ENCODE measurements at regions not wholly inside any gene's neighbourhood (a gene's known extent, or its start where the extent isn't known, plus 50 kb on each side); places are given as distances from the start of the nearest gene placed in this dataset.
A peak's percentile ranks its signal among the peaks of the same experiment; 100 is the strongest.

- WGBS (ENCODE audit: insufficient coverage, low coverage, missing lambda C conversion rate), result 2% methylated on average over 2 of the region's 2 CpGs
- CTCF ChIA-PET (ENCODE audit: low intra/inter-chr PET ratio), result no interaction called here
- Histone ChIP-seq H3K27me3 (ENCODE audit: control insufficient read depth in 2 of 2, insufficient read depth in 2 of 2, low read length in 2 of 2) (no peaks in the 10 kb centered on the region), H3K9ac (ENCODE audit: insufficient read depth in 1 of 2, low read depth in 2 of 2, low read length in 2 of 2) (no peak overlapping the region), H3K4me1 (replicated peaks in 1 of 2; ENCODE audit: control insufficient read depth in 2 of 2, insufficient read depth in 2 of 2, low read length in 2 of 2) (no peaks in the 10 kb centered on the region), H3K9me1 (ENCODE audit: control insufficient read depth, insufficient read depth, low read length) (no peaks in the 10 kb centered on the region), H3K79me2 (ENCODE audit: control insufficient read depth, insufficient read depth, low read length) (no peaks in the 10 kb centered on the region), H3K27ac (ENCODE audit: extremely low read depth, low read depth, low read length) (no peak overlapping the region), H4K20me1 (replicated peaks; ENCODE audit: control insufficient read depth, insufficient read depth, low read length) (no peaks in the 10 kb centered on the region), H3K4me3 (no peak overlapping the region), H2AFZ (ENCODE audit: low read depth, low read length) (no peak overlapping the region), H3K36me3 (ENCODE audit: control insufficient read depth, insufficient read depth, low read length) (no peaks in the 10 kb centered on the region), H3K4me2 (ENCODE audit: insufficient read depth, low read length) (no peak overlapping the region), H3K9me3 (replicated peaks; ENCODE audit: control insufficient read depth, insufficient read depth, low read depth, low read length) (no peaks in the 10 kb centered on the region)
- no peak for ATAC-seq
- POLR2A ChIA-PET, result no interaction called here
- FAIRE-seq, result no peak
- no peak for DNase-seq (ENCODE audit: extremely low read depth in 1 of 4, low spot score in 3 of 4)
- TF ChIP-seq ZNF133 (CRISPR knock-in tag; IDR thresholded peaks at IDR 0.05) (no peak), ZNF316 (IDR thresholded peaks at IDR 0.05) (peak; percentile 61), ZNF197 (CRISPR knock-in tag; IDR thresholded peaks at IDR 0.05; ENCODE audit: low read depth) (no peak), NONO (IDR thresholded peaks at IDR 0.05; ENCODE audit: low read depth in 2 of 2, low read length in 1 of 2) (no peak), TSHZ1 (CRISPR knock-in tag; IDR thresholded peaks at IDR 0.05) (no peak), ZBTB11 (CRISPR knock-in tag; IDR thresholded peaks at IDR 0.05) (no peak), BCL6 (CRISPR knock-in tag; IDR thresholded peaks at IDR 0.05) (no peak), MAFF (IDR thresholded peaks at IDR 0.05; ENCODE audit: low read length) (peak; percentile 39; the same call in 1 of the 2 replicates), NRF1 (conservative IDR thresholded peaks at IDR 0.05 in 1 of 2, IDR thresholded peaks at IDR 0.05 in 1 of 2) (no peak), PHF20 (IDR thresholded peaks at IDR 0.05; ENCODE audit: partially characterized antibody) (no peak), C11orf30 (IDR thresholded peaks at IDR 0.05; ENCODE audit: low read depth) (peak; percentile 48; the same call in 1 of the 2 replicates), PCBP1 (IDR thresholded peaks at IDR 0.05; ENCODE audit: low read depth, low read length, poor library complexity, severe bottlenecking) (no peak), ZNF561 (CRISPR knock-in tag; conservative IDR thresholded peaks at IDR 0.05) (no peak), ZSCAN29 (IDR thresholded peaks at IDR 0.05) (no peak), ZNF232 (CRISPR knock-in tag; IDR thresholded peaks at IDR 0.05) (no peak), LCOR (CRISPR knock-in tag; IDR thresholded peaks at IDR 0.05) (no peak), MAFK (IDR thresholded peaks at IDR 0.05; ENCODE audit: low read length) (peak; percentile 35; the same call in 1 of the 2 replicates)
- in situ Hi-C loops (cut with MboI) (no loop called here), intact Hi-C loops (cut with micrococcal nuclease) (no loop called here)
- no TSS peak for BruUV-seq (replicated peaks)
Observed at GRCh38 chr1:116306102-116306501, 66.9 kb upstream of the ATP1A1 start.

Data from K562 (cell line).